ENCODE measurements at regions not wholly inside any gene's neighbourhood (a gene's known extent, or its start where the extent isn't known, plus 50 kb on each side); places are given as distances from the start of the nearest gene placed in this dataset.

GRCh38 chr6:165820407-165820806 lies 157.4 kb upstream of the PDE10A start:
- DNase-seq (ENCODE audit: low spot score) = no peak

GRCh38 chr6:165819394-165819793 lies 156.4 kb upstream of the PDE10A start:
- DNase-seq (ENCODE audit: low spot score) = no peak

GRCh38 chr6:165818200-165818599 lies 155.2 kb upstream of the PDE10A start:
- DNase-seq (ENCODE audit: low spot score) = no peak

- no peak for DNase-seq (ENCODE audit: low spot score)
Observed at GRCh38 chr6:165817771-165818170, 154.7 kb upstream of the PDE10A start.

GRCh38 chr6:165817148-165817547 lies 154.1 kb upstream of the PDE10A start:
- DNase-seq (ENCODE audit: low spot score) = no peak

GRCh38 chr6:165814679-165815078 lies 151.6 kb upstream of the PDE10A start:
- DNase-seq (ENCODE audit: low spot score) = no peak

GRCh38 chr6:165811512-165811911 lies 148.5 kb upstream of the PDE10A start:
- DNase-seq (ENCODE audit: low spot score) = no peak

- no peak for DNase-seq (ENCODE audit: low spot score)
Observed at GRCh38 chr6:165808021-165808420, 145.0 kb upstream of the PDE10A start.

- no peak for DNase-seq (ENCODE audit: low spot score)
Observed at GRCh38 chr6:165807249-165807960, 144.4 kb upstream of the PDE10A start.

- no peak for DNase-seq (ENCODE audit: low spot score)
Observed at GRCh38 chr6:165806126-165806810, 143.2 kb upstream of the PDE10A start.

GRCh38 chr6:165805636-165806035 lies 142.6 kb upstream of the PDE10A start:
- no peak for DNase-seq (ENCODE audit: low spot score)

GRCh38 chr6:165805067-165805555 lies 142.1 kb upstream of the PDE10A start:
- no peak for DNase-seq (ENCODE audit: low spot score)

GRCh38 chr6:165804331-165805066 lies 141.5 kb upstream of the PDE10A start:
- no peak for DNase-seq (ENCODE audit: low spot score)

- no peak for DNase-seq (ENCODE audit: low spot score)
Observed at GRCh38 chr6:165800337-165800736, 137.3 kb upstream of the PDE10A start.

GRCh38 chr6:165799391-165800153 lies 136.5 kb upstream of the PDE10A start:
- DNase-seq (ENCODE audit: low spot score) = no peak

- no peak for DNase-seq (ENCODE audit: low spot score)
Observed at GRCh38 chr6:165798991-165799390, 135.9 kb upstream of the PDE10A start.

- no peak for DNase-seq (ENCODE audit: low spot score)
Observed at GRCh38 chr6:165794179-165794601, 131.1 kb upstream of the PDE10A start.

- no peak for DNase-seq (ENCODE audit: low spot score)
Observed at GRCh38 chr6:165793287-165793825, 130.3 kb upstream of the PDE10A start.

- no peak for DNase-seq (ENCODE audit: low spot score)
Observed at GRCh38 chr6:165791876-165792437, 128.9 kb upstream of the PDE10A start.

GRCh38 chr6:165791306-165791705 lies 128.3 kb upstream of the PDE10A start:
- DNase-seq (ENCODE audit: low spot score) = no peak

- DNase-seq (ENCODE audit: low spot score) = no peak
Observed at GRCh38 chr6:165782812-165783211, 119.8 kb upstream of the PDE10A start.

Data from hematopoietic multipotent progenitor cell treated with erythropoietin and hydrocortisone succinate and interleukin-3 and kit ligand, for 15 days (in vitro differentiated cells).